CD4-positive, alpha-beta T cell (primary cell): ENCODE measurements at regions not wholly inside any gene's neighbourhood (a gene's known extent, or its start where the extent isn't known, plus 50 kb on each side); places are given as distances from the start of the nearest gene placed in this dataset.

Source experiments
- ATAC-seq: fragments of 200-7000 bp; cut with Tn5 transposase; one replicate; pipeline ENCODE4 v1.10.0; 2022; ENCODE audit warnings: mild to moderate bottlenecking; ENCODE audit not compliant: poor library complexity
- CTCF ChIA-PET: fragments of 350-600 bp; sonication (Branson Sonifier 250); formaldehyde crosslinking; loops from one replicate; lab custom pipeline; 2021; ENCODE audit warnings: antibody characterized with exemption, inconsistent platforms; lab: Charles Lee
- POLR2A ChIA-PET: fragments of 350-600 bp; sonication (Branson Sonifier 250); formaldehyde crosslinking; loops from one replicate; lab custom pipeline; 2021; ENCODE audit warnings: antibody characterized with exemption, inconsistent platforms; lab: Charles Lee
- DNase-seq, 14 experiments: peaks; one replicate each; pipeline ENCODE4 v3.0.0-alpha.2; 2013 to 2020; ENCODE audit warnings: mixed read lengths in 2 of 14
- H3K27ac ChIP-seq, 2 donors: one replicate each; pipeline versions ENCODE4 v1.5.1 to v1.7.0; 2013; ENCODE audit warnings: low read length in 2 of 2, low read depth in 1 of 2, mild to moderate bottlenecking in 1 of 2
- H3K27me3 ChIP-seq, 2 experiments: 1 replicate in 1 of 2; 2 replicates in 1 of 2; pipeline versions ENCODE4 v1.6.1 to v1.7.0; 2013; ENCODE audit warnings: low read length in 2 of 2, control low read depth in 1 of 2, mild to moderate bottlenecking in 1 of 2, moderate library complexity in 1 of 2; ENCODE audit not compliant: insufficient read depth in 2 of 2, control insufficient read depth in 1 of 2
- H3K36me3 ChIP-seq: one replicate; pipeline ENCODE4 v1.6.1; 2013; ENCODE audit warnings: low read length, control low read depth; ENCODE audit not compliant: insufficient read depth
- H3K4me1 ChIP-seq: one replicate; pipeline ENCODE4 v1.6.1; 2013; ENCODE audit warnings: low read length, control low read depth; ENCODE audit not compliant: insufficient read depth
- H3K4me3 ChIP-seq: one replicate; pipeline ENCODE4 v1.5.1; 2013; ENCODE audit warnings: mild to moderate bottlenecking, low read length, moderate library complexity
- H3K9me3 ChIP-seq, 2 experiments: 1 replicate in 1 of 2; 2 replicates in 1 of 2; pipeline versions ENCODE4 v1.6.1 to v1.7.0; 2013; ENCODE audit warnings: low read length in 2 of 2, mild to moderate bottlenecking in 2 of 2, control low read depth in 1 of 2, moderate library complexity in 1 of 2; ENCODE audit not compliant: control insufficient read depth in 1 of 2, insufficient read depth in 1 of 2
- H3K27ac Mint-ChIP-seq: one replicate; pipeline ENCODE4 v1.8.0; 2020; ENCODE audit warnings: mixed read lengths
- H3K27me3 Mint-ChIP-seq: one replicate; pipeline ENCODE4 v1.8.0; 2021; ENCODE audit warnings: mixed read lengths
- H3K36me3 Mint-ChIP-seq: one replicate; pipeline ENCODE4 v1.8.0; 2021; ENCODE audit warnings: low read depth, mixed read lengths
- H3K4me1 Mint-ChIP-seq: one replicate; pipeline ENCODE4 v1.8.0; 2021; ENCODE audit warnings: low read depth, mixed read lengths
- H3K4me3 Mint-ChIP-seq: one replicate; pipeline ENCODE4 v1.8.0; 2020; ENCODE audit warnings: mild to moderate bottlenecking, mixed read lengths
- H3K9me3 Mint-ChIP-seq: one replicate; pipeline ENCODE4 v1.8.0; 2020; ENCODE audit warnings: mixed read lengths
- intact Hi-C, 2 experiments: fragments of 100-400 bp; cut with DNase I in 1 of 2; cut with micrococcal nuclease in 1 of 2; formaldehyde crosslinking; loops; one replicate each; pipeline versions ENCODE4 v1.15.1 to v1.9.0; 2023 to 2025; cut with DNase I, micrococcal nuclease
- TF ChIP-seq, protein P1 (sequence below): fragments of 200-600 bp; IDR thresholded peaks from one replicate; pipeline ENCODE4 v1.8.0; 2022; ENCODE audit warnings: antibody characterized with exemption, mild to moderate bottlenecking

DNA sequence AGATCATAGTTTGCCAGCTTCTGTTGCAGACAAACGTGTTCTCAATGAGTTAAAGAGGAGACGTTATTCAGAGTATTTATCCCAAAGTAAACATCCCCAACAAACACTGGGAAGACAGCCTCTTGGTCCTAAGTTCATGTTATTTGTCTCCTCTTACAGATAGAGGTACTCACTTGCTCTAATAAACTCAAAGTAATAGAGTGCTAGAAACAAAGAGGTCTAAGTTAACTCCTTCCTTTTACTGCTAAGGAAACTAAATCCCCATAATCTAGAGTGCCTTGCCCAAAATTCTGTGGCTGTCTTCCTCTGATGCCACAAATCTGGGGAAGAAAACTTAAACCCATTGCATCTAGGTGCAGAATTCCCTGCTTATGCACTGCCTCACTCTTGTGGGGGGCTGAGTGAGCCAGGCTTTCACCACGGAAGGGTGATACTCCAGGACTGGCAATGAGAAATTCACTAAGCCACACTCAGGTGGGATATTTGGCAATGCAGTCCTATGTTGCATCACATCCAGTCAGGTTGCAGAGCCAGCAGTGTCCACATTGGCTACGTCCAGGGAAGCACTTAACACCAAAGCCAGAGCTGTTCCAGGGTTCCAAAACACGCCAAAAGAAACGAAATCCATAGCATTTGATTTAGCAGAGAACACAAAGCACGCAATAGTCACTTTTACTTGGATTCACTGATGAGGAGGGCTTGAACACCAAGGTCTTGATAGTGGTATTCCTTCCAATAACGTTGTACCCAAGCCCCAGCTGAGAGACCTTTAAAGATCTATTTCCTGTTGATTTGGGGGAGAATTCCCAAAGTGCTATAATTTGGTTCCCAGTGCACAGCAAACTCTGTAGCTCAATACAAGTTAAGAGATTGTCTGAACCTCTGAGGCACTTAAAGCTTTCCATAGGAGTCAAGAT lies 81.0 kb upstream of the FOXQ1 start:
- CTCF ChIA-PET: no interaction called here
- intact Hi-C loops: no loop called here
- Histone ChIP-seq H3K9me3 (no peaks in the 10 kb centered on the region), H3K4me3 (no peak overlapping the region), H3K4me1 (no peaks in the 10 kb centered on the region), H3K27me3 (no peaks in the 10 kb centered on the region), H3K36me3 (no peaks in the 10 kb centered on the region), H3K27ac (no peak overlapping the region)
- peaks cover 31% of the 10 kb centered on the region for H3K27me3 Mint-ChIP-seq
- H3K27ac Mint-ChIP-seq: no peak overlapping the region
- H3K36me3 Mint-ChIP-seq: no peaks in the 10 kb centered on the region
- no peaks in the 10 kb centered on the region for H3K4me1 Mint-ChIP-seq
- DNase-seq (no peak), ATAC-seq (no peak)
- POLR2A ChIA-PET: no interaction called here
- no peak overlapping the region for H3K4me3 Mint-ChIP-seq
- TF ChIP-seq, protein P1, sequence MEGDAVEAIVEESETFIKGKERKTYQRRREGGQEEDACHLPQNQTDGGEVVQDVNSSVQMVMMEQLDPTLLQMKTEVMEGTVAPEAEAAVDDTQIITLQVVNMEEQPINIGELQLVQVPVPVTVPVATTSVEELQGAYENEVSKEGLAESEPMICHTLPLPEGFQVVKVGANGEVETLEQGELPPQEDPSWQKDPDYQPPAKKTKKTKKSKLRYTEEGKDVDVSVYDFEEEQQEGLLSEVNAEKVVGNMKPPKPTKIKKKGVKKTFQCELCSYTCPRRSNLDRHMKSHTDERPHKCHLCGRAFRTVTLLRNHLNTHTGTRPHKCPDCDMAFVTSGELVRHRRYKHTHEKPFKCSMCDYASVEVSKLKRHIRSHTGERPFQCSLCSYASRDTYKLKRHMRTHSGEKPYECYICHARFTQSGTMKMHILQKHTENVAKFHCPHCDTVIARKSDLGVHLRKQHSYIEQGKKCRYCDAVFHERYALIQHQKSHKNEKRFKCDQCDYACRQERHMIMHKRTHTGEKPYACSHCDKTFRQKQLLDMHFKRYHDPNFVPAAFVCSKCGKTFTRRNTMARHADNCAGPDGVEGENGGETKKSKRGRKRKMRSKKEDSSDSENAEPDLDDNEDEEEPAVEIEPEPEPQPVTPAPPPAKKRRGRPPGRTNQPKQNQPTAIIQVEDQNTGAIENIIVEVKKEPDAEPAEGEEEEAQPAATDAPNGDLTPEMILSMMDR: no peak
- H3K9me3 Mint-ChIP-seq: no peaks in the 10 kb centered on the region

DNA sequence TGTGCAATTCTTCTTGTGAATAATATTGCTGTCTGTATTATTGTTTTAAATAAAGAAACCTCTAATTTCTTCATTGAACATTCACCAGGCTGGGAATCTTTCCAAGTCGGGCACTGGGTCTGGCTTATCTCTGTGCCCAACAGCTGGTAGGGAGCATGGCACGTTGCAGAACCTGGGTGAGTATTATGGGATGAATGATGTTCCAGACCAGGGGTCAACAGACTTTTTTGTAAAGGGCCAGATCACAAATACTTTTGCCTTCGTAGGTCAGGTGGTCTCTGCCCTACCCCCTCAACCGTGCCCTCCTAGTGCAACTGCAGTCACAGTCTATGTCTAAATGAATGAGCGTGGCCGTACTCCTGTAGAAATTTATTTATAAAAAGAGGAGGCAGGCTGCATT lies 81.6 kb upstream of the FOXQ1 start:
- no peaks in the 10 kb centered on the region for H3K27me3 ChIP-seq
- intact Hi-C loops: no loop called here
- H3K36me3 ChIP-seq: no peaks in the 10 kb centered on the region
- Mint-ChIP-seq H3K36me3 (no peaks in the 10 kb centered on the region), H3K9me3 (no peaks in the 10 kb centered on the region), H3K27ac (no peak overlapping the region), H3K4me3 (no peak overlapping the region), H3K4me1 (no peaks in the 10 kb centered on the region), H3K27me3 (peaks cover 31% of the 10 kb centered on the region)
- POLR2A ChIA-PET: no interaction called here
- ATAC-seq: no peak
- TF ChIP-seq, protein P1: no peak
- no peaks in the 10 kb centered on the region for H3K9me3 ChIP-seq
- H3K4me3 ChIP-seq: no peak overlapping the region
- DNase-seq: no peak
- H3K27ac ChIP-seq: no peak overlapping the region
- CTCF ChIA-PET: no interaction called here
- no peaks in the 10 kb centered on the region for H3K4me1 ChIP-seq

DNA sequence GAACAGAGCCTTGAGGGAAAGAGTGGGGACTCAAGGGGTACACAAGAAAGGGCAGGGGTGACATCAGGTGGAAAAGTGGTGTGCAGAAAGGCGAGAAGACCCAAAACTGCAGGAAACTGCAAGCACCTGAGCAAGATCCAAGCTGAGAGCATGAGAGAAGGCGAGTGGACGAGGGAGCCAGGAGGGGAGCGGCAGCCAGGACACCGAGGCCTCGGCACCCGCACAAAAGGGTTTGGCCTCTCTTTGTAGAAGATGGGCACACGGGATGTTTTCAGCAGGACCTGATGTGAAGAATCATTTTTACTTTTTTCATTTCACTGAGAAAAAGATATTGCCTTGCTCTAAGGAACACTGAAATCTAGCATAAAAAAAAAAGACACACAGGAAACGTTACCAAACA lies 82.1 kb upstream of the FOXQ1 start:
- no peaks in the 10 kb centered on the region for H3K4me1 Mint-ChIP-seq
- Histone ChIP-seq H3K27ac (no peak overlapping the region), H3K27me3 (no peaks in the 10 kb centered on the region), H3K9me3 (no peaks in the 10 kb centered on the region), H3K4me1 (no peaks in the 10 kb centered on the region), H3K36me3 (no peaks in the 10 kb centered on the region), H3K4me3 (no peak overlapping the region)
- H3K9me3 Mint-ChIP-seq: no peaks in the 10 kb centered on the region
- no peak overlapping the region for H3K27ac Mint-ChIP-seq
- peaks cover 31% of the 10 kb centered on the region for H3K27me3 Mint-ChIP-seq
- H3K36me3 Mint-ChIP-seq: no peaks in the 10 kb centered on the region
- intact Hi-C loops: no loop called here
- ATAC-seq (no peak), DNase-seq (no peak)
- ChIA-PET POLR2A (no interaction called here), CTCF (no interaction called here)
- TF ChIP-seq, protein P1: no peak
- no peak overlapping the region for H3K4me3 Mint-ChIP-seq
